Testis (tissue), 2 donors: ENCODE measurements at regions not wholly inside any gene's neighbourhood (a gene's known extent, or its start where the extent isn't known, plus 50 kb on each side); places are given as distances from the start of the nearest gene placed in this dataset.

Experiments
- DNase-seq: peaks from one replicate; pipeline ENCODE4 v3.0.0-alpha.2; 2019
- H3K27ac ChIP-seq, 2 donors: fragments of 200-600 bp; sonication (generic); one replicate each; pipeline ENCODE4 v1.5.1; 2019
- H3K27me3 ChIP-seq: fragments of 200-600 bp; sonication (generic); one replicate; pipeline ENCODE4 v1.5.1; 2019
- H3K36me3 ChIP-seq: fragments of 200-600 bp; sonication (generic); one replicate; pipeline ENCODE4 v1.5.1; 2017; ENCODE audit warnings: low read depth; ENCODE audit errors: missing control alignments
- H3K4me1 ChIP-seq: fragments of 200-600 bp; sonication (generic); one replicate; pipeline ENCODE4 v1.5.1; 2019
- H3K4me3 ChIP-seq, 2 donors: fragments of 200-600 bp; sonication (generic); one replicate each; pipeline ENCODE4 v1.5.1; 2017 to 2019
- H3K9me3 ChIP-seq: fragments of 200-600 bp; sonication (generic); one replicate; pipeline ENCODE4 v1.5.1; 2017
- CTCF ChIP-seq, 3 experiments: fragments of 450-650 bp in 2 of 3; fragments of 200-600 bp in 1 of 3; sonication (generic) in 1 of 3; IDR thresholded peaks; one replicate each; pipeline ENCODE4 v1.5.1; 2016 to 2019; ENCODE audit warnings: antibody characterized with exemption in 3 of 3, mild to moderate bottlenecking in 2 of 3, moderate library complexity in 1 of 3
- POLR2A ChIP-seq: fragments of 450-650 bp; IDR thresholded peaks from one replicate; pipeline ENCODE4 v1.6.1; 2017; ENCODE audit warnings: antibody characterized with exemption, mild to moderate bottlenecking, moderate library complexity
- WGBS, 2 donors: methylation state at CpG; one replicate each; pipeline ENCODE4 v1.1.5; 2018; 5-methylcytosine and 5-hydroxymethylcytosine counted together
- intact Hi-C: fragments of 100-400 bp; cut with DNase I; formaldehyde crosslinking; loops from one replicate; pipeline ENCODE4 v1.15.1; 2023; ENCODE audit warnings: low total_unique reads

- Histone ChIP-seq H3K27ac (no peak overlapping the region), H3K36me3 (no peaks in the 10 kb centered on the region), H3K4me1 (no peaks in the 10 kb centered on the region), H3K27me3 (no peaks in the 10 kb centered on the region), H3K9me3 (no peaks in the 10 kb centered on the region), H3K4me3 (no peak overlapping the region)
- whole genome bisulfite sequencing, 2 donors, result 93 to 94% methylated on average over 2 of the region's 2 CpGs
- no peak for DNase-seq
- TF ChIP-seq CTCF (IDR thresholded peaks at IDR 0.05), result no peak
- no peak for TF ChIP-seq POLR2A
- intact Hi-C loops, result no loop called here
Observed at GRCh38 chr11:87909178-87909577, 266.1 kb downstream of the RAB38 start.

DNA sequence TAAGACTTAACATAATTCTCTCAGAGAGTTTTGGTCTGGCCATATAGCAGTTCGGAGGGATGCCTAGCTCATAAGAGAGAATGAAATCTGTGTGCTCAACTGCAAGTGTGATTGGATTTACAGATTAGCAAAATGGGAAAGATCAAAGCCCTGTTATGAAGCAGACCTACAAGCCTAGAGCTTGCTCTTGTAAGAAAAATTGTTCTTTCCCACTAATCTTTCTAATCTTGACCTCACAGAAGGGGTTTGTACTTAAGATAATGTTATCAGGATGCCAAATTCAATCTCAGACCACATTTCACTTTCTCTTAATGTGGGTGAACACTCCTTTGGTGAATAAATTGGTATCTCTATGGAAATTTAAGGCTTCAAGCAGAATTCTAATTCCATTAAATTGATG is 267.2 kb downstream of the RAB38 start:
- H3K27me3 ChIP-seq, result no peaks in the 10 kb centered on the region
- no peak overlapping the region for H3K4me3 ChIP-seq
- H3K27ac ChIP-seq, result no peak overlapping the region
- intact Hi-C loops, result no loop called here
- H3K9me3 ChIP-seq, result no peaks in the 10 kb centered on the region
- no peaks in the 10 kb centered on the region for H3K36me3 ChIP-seq
- 94 to 97% methylated on average over 1 of the region's 1 CpG for WGBS, 2 donors
- no peaks in the 10 kb centered on the region for H3K4me1 ChIP-seq
- TF ChIP-seq POLR2A, result no peak
- no peak for TF ChIP-seq CTCF (IDR thresholded peaks at IDR 0.05)
- no peak for DNase-seq

DNA sequence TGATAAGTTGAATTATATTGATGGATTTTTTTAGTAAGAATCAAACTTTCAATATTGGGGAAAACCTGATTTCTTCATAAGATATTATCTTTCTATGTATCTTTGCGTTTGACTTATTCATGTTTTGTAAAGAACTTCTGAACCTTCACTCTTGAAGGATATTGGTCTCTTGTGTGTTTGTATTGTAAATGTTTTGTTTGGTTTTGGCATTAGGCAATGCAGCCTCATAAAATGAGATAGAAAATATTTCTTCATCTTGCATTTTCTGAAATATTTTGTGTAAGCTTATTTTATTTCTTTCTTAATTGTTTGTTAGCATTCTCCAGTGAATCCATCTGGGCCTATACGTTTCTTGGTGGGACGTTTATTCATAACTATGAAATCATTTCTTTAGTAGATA is 271.9 kb downstream of the RAB38 start:
- intact Hi-C loops, result no loop called here

DNA sequence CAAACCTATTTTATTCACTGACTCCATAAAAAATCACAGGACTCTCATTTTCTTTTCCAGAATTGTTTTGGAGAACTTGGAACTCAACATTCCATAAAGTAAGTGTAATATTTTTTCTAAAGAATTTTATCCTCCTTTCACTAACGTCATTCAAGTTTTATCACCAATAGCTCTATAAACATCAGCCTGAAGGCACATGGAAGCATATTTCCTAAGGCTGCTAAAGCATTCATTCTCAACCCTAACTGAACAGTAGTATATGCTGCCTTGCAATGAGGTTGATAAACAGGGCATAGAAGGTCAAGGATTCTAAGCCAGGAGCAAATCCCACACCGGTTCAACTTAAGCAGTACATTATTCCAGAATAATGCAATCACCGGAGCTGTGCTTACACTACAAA is 273.9 kb downstream of the RAB38 start:
- H3K27ac ChIP-seq, result no peak overlapping the region
- H3K36me3 ChIP-seq, result no peaks in the 10 kb centered on the region
- 38 to 54% methylated on average over 3 of the region's 3 CpGs for WGBS, 2 donors
- DNase-seq, result no peak
- no peaks in the 10 kb centered on the region for H3K9me3 ChIP-seq
- H3K27me3 ChIP-seq, result no peaks in the 10 kb centered on the region
- no peaks in the 10 kb centered on the region for H3K4me1 ChIP-seq
- intact Hi-C loops, result no loop called here
- no peak for TF ChIP-seq POLR2A
- H3K4me3 ChIP-seq, result no peak overlapping the region

More for the DNA sequence above, 271.9 kb downstream of the RAB38 start:
- Histone ChIP-seq H3K27ac (no peak overlapping the region), H3K4me1 (no peaks in the 10 kb centered on the region), H3K4me3 (no peak overlapping the region), H3K27me3 (no peaks in the 10 kb centered on the region), H3K36me3 (no peaks in the 10 kb centered on the region), H3K9me3 (no peaks in the 10 kb centered on the region)
- 94 to 95% methylated on average over 3 of the region's 3 CpGs for WGBS, 2 donors
- no peak for DNase-seq
- no peak for TF ChIP-seq POLR2A
- no peak for TF ChIP-seq CTCF (IDR thresholded peaks at IDR 0.05)

- H3K27me3 ChIP-seq, result no peaks in the 10 kb centered on the region
- H3K4me1 ChIP-seq, result no peaks in the 10 kb centered on the region
- no peak overlapping the region for H3K27ac ChIP-seq
- WGBS, 2 donors, result 92 to 94% methylated on average over 1 of the region's 1 CpG
- no peak for DNase-seq
- H3K4me3 ChIP-seq, result no peak overlapping the region
- no peaks in the 10 kb centered on the region for H3K9me3 ChIP-seq
- intact Hi-C loops, result no loop called here
- H3K36me3 ChIP-seq, result no peaks in the 10 kb centered on the region
- no peak for TF ChIP-seq CTCF (IDR thresholded peaks at IDR 0.05)
- no peak for TF ChIP-seq POLR2A
Observed at GRCh38 chr11:87897921-87898320, 277.3 kb downstream of the RAB38 start.
